BJ (cell line): ENCODE measurements at regions not wholly inside any gene's neighbourhood (a gene's known extent, or its start where the extent isn't known, plus 50 kb on each side); places are given as distances from the start of the nearest gene placed in this dataset.

Experiments
- CTCF ChIA-PET: fragments of 350-600 bp; formaldehyde crosslinking; extraction: SDS; loops from one replicate; lab custom pipeline; 2021; ENCODE audit warnings: antibody characterized with exemption, inconsistent platforms; lab: Yijun Ruan, JAX
- POLR2A ChIA-PET: fragments of 300-600 bp; sonication (Branson Sonifier 250); formaldehyde crosslinking; extraction: SDS; loops from one replicate; lab custom pipeline; 2021; ENCODE audit warnings: antibody characterized with exemption; lab: Charles Lee
- DNase-seq: peaks from one replicate; pipeline ENCODE4 v3.0.0-alpha.2; 2011; ENCODE audit warnings: low read depth
- H3K27me3 ChIP-seq: 2 replicates; pipeline ENCODE4 v1.6.0; 2011; ENCODE audit warnings: low read length; ENCODE audit not compliant: control insufficient read depth, insufficient read depth
- H3K36me3 ChIP-seq: 2 replicates; pipeline ENCODE4 v1.5.1; 2011; ENCODE audit warnings: low read length; ENCODE audit not compliant: control insufficient read depth, insufficient read depth
- H3K4me3 ChIP-seq: 2 replicates; pipeline ENCODE4 v1.5.1; 2011; ENCODE audit warnings: low read depth, mild to moderate bottlenecking, control low read depth, low read length
- TF ChIP-seq, protein P1 (sequence below): IDR thresholded peaks from 2 replicates; pipeline ENCODE4 v1.5.1; 2011; ENCODE audit warnings: low read depth, mild to moderate bottlenecking, control low read depth, inconsistent platforms, low read length, moderate library complexity; ENCODE audit not compliant: insufficient read depth

- Histone ChIP-seq H3K36me3 (no peaks in the 10 kb centered on the region), H3K4me3 (no peak overlapping the region), H3K27me3 (no peaks in the 10 kb centered on the region)
- ChIA-PET POLR2A (no interaction called here), CTCF (no interaction called here)
- TF ChIP-seq, protein P1, sequence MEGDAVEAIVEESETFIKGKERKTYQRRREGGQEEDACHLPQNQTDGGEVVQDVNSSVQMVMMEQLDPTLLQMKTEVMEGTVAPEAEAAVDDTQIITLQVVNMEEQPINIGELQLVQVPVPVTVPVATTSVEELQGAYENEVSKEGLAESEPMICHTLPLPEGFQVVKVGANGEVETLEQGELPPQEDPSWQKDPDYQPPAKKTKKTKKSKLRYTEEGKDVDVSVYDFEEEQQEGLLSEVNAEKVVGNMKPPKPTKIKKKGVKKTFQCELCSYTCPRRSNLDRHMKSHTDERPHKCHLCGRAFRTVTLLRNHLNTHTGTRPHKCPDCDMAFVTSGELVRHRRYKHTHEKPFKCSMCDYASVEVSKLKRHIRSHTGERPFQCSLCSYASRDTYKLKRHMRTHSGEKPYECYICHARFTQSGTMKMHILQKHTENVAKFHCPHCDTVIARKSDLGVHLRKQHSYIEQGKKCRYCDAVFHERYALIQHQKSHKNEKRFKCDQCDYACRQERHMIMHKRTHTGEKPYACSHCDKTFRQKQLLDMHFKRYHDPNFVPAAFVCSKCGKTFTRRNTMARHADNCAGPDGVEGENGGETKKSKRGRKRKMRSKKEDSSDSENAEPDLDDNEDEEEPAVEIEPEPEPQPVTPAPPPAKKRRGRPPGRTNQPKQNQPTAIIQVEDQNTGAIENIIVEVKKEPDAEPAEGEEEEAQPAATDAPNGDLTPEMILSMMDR, result no peak
- DNase-seq, result no peak
Measured at GRCh38 chr1:79681382-79681781, 674.9 kb upstream of the ADGRL4 start.

DNA sequence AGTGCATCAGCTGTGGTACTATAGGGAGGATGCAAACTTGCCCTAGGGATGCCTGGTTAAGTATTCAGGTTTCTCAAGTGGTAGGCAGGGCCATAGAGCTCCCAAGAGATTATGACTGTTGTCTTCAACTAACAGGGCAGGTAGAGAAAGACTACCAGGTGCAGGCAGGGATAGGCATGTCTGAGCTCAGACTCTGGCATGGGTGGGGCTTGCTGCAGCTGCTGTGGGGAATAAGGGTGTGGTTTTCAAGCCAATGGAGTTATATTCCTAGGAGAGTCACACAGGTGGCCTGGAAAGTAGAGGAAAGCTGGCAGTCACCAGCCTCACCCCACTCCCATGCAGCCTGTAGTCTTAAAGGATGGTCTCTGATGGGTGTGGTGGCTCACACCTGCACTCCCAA lies 673.4 kb upstream of the ADGRL4 start:
- TF ChIP-seq, protein P1, result no peak
- Histone ChIP-seq H3K36me3 (no peaks in the 10 kb centered on the region), H3K27me3 (no peaks in the 10 kb centered on the region), H3K4me3 (no peak overlapping the region)
- POLR2A ChIA-PET, result no interaction called here
- CTCF ChIA-PET, result no interaction called here
- no peak for DNase-seq

- ChIA-PET POLR2A (no interaction called here), CTCF (no interaction called here)
- Histone ChIP-seq H3K36me3 (no peaks in the 10 kb centered on the region), H3K27me3 (no peaks in the 10 kb centered on the region), H3K4me3 (no peak overlapping the region)
- TF ChIP-seq, protein P1, result no peak
- DNase-seq, result no peak
Measured at GRCh38 chr1:79667848-79668696, 661.5 kb upstream of the ADGRL4 start.

- Histone ChIP-seq H3K27me3 (no peaks in the 10 kb centered on the region), H3K36me3 (no peaks in the 10 kb centered on the region), H3K4me3 (no peak overlapping the region)
- ChIA-PET CTCF (no interaction called here), POLR2A (no interaction called here)
- no peak for DNase-seq
- TF ChIP-seq, protein P1, result no peak
Measured at GRCh38 chr1:79667166-79667565, 660.6 kb upstream of the ADGRL4 start.

GRCh38 chr1:79663916-79664315 lies 657.4 kb upstream of the ADGRL4 start:
- TF ChIP-seq, protein P1, result no peak
- Histone ChIP-seq H3K36me3 (no peaks in the 10 kb centered on the region), H3K27me3 (no peaks in the 10 kb centered on the region), H3K4me3 (no peak overlapping the region)
- POLR2A ChIA-PET, result no interaction called here
- DNase-seq, result no peak
- CTCF ChIA-PET, result no interaction called here
